Myocyte (in vitro differentiated cells): ENCODE measurements at regions not wholly inside any gene's neighbourhood (a gene's known extent, or its start where the extent isn't known, plus 50 kb on each side); places are given as distances from the start of the nearest gene placed in this dataset.
"Not testable (repeated sequence)": the region's sequence is repeated elsewhere in the genome, so short reads cannot be mapped to it uniquely, and the experiment has no call there.

ENCODE experiments used
- DNase-seq: peaks from one replicate; pipeline ENCODE4 v3.0.0-alpha.2; 2012; ENCODE audit warnings: low read depth

DNA sequence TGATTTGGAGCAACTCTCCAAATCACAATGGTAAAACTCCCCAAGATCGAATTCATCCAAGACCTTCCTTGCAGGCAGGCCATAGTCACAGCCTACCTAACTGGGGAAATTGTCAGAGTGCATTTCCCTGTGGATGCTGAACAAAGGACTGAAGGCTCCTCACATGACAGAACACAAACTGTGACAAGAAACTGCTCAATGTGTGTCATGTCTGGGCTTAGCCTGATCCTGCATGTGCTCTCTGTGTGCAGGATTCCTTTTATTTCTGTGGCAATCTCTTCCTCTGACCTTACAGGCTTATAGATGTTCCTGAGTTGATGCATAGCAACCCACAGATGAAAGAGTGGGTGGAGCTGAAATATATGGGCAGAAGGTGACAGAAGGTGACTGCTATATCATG lies 465.8 kb downstream of the ICE1 start:
- DNase-seq = no peak

DNA sequence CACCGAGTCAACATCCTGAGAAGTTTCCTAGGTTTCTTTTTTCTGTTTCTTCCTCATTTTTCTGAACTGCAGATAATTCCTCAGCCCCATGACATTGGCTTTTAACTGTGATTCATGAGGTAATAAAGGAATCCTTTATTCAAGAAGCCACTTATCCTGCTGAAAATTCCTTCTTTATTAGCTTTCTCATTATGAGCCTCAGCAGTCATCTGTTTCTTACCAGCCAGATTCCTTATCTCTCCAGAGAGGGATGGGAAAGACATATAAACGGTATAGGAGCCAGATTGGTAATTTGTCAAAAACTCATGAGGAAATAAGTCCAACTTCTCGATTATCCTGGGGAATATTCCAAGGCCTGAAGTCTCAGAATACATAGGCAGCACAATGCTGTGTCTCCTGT lies 465.4 kb downstream of the ICE1 start:
- no peak for DNase-seq

DNA sequence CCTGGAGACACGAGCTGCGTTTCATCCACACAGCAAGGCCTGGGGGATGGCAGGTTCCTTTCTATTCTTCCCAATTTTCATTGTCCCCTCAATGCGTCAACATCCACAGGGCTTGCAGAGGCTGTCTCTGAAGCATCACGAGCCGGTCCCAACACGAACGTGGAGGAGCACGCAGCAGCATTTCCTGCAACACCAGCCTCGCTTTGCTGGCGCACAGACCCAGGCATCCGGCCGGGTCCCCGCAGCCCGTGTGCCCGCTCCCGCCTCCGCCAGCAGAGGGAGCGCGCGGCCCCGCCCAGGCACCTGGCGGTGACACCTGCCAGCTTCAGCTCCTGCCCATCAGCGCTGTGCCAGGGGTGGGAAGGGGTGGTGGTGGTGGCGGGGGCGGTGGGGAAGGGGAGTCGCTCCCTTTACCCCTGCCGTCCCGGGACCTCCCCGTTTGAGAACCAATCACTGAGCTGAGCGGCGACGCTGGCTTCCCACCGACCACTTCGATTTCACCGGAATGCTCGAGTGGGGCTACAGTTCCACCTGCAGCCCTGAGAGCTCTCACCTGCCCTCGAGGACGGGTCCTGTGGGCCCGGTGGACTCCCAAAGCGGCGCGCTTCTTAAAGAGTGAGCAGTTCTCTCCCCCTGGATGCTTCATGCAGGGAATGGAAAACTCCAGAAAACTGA lies 464.5 kb downstream of the ICE1 start:
- no peak for DNase-seq

DNA sequence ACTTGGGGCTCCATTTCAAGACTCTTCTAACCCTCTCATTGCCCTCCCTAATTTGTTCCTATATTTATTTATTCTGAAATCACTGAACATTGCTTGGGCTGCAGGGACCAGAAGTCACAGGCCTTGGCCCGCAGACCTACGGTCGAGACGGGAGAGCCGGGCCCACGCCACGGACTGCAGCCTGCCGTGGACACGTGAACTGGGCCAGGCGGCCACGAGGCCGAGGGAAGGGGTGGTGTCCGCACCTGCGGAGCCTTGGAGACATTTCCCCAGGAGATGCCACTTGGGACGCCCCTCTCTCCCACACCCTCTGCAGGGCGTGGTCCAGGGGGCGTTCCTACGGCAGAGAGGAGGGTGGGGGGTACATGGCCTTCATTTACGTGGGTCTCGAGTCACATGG lies 463.9 kb downstream of the ICE1 start:
- DNase-seq = no peak

DNA sequence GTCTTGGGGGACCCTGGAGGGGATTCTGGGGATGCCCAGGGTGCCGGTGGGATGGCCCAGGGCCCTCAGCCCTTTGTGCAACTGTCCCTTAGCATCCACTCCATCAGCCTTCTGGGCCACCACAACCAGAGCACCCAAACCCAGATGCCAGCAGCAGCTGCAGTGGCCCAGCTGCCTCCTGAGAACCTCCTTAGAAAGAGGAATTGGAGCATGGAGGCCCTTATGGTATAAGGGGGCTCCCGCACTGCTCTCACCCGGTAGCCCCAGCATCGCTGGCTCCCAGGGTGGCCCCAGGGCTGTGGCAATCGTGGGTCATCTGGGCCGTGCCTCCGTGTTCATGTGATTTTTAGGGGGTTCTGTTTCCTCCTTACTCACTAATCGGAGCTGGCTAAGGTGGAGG lies 463.3 kb downstream of the ICE1 start:
- DNase-seq = no peak

DNA sequence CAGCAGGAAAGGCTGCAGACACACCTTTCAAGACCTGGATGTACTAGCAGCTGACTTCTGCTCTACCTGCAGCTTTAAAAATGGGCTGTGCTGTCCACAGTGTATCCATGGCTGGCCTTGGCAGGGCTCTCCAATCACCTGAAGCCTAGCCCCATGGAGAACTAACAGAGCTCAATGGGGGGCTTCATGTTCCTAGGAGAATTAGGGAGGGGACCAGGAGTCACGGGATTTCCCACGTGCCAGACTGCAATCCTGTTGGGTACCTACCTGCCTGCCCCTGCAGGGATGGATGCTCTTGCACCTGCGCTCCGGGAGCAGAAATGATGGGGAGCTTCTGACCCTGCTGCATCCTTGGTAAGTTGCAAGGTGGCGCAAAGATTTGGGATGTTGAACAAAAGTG lies 462.1 kb downstream of the ICE1 start:
- no peak for DNase-seq

DNA sequence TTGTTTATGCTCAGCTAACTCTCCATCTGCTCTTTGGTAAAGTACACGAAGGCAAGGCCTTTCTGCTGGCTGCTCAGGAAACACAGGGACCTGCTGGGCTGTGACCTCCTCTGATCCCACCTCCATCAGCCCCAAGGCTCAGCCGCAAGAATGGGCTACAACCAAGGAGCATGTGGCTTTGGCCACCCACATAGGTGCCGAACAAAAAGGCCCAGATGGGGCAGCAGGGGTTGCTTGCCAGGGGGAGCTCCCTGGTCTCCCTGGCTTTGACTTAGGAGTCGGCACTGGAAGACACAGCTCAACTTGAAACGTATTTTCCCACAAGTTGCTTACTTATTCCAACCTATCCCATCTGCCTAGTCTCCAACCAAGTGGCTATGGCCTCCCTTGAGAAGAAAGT lies 461.1 kb downstream of the ICE1 start:
- no peak for DNase-seq

DNA sequence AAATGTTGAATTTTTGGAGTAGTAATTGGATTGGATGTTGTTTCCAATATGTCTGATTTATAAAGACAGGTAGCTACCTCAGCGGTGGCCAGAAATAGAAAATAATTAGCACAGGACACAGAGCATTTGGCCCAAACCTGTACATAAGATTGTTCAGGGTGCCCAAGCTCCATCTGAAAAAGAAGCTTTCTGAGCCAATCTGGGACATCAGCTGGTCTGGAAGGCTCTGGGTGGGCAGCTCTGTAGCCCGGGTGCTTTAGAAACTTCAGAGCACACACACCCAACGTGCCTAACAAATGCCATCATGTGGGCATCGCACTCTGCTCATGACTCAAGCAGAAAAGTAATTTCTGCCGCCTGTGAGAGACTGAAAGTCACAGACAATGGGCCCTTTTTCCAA lies 460.7 kb downstream of the ICE1 start:
- no peak for DNase-seq

DNA sequence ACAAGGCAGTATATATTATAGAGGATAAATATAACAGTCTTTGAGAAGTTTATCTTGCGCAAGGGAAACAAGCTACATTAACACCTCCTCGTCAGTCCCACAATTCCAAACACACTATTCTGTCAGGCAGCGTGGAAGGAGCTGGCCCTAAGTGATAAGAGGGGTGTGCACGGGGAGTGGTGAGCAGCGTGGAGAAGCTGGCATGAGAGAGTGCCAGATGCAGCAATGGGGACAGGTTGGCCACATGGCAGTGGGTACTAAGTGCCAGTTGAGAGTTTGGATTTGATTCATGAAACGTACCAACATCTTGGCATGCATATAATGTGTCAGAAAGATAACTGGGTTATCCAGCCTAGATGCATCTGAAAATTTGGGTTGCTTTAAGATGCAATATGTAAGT lies 460.2 kb downstream of the ICE1 start:
- no peak for DNase-seq

DNA sequence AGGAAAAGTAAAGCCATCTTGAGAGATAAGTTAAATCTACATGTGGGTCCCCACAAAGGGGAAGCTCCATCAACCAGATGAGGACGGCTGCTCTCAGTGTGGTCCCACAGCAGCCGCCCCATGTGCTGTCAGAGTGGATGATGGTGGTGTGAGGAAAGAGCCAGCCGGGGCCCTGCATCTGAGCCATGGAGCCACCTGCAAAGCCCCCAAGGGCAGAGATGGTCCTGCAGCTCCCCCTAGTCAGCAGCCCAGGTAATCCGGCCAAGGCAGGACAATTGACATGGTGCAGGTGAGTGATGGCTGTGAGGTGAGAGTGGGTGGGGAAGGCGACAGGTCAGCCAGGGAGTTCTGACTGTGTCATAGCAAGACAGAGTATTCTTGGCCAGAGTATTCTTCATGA lies 458.8 kb downstream of the ICE1 start:
- DNase-seq = no peak

DNA sequence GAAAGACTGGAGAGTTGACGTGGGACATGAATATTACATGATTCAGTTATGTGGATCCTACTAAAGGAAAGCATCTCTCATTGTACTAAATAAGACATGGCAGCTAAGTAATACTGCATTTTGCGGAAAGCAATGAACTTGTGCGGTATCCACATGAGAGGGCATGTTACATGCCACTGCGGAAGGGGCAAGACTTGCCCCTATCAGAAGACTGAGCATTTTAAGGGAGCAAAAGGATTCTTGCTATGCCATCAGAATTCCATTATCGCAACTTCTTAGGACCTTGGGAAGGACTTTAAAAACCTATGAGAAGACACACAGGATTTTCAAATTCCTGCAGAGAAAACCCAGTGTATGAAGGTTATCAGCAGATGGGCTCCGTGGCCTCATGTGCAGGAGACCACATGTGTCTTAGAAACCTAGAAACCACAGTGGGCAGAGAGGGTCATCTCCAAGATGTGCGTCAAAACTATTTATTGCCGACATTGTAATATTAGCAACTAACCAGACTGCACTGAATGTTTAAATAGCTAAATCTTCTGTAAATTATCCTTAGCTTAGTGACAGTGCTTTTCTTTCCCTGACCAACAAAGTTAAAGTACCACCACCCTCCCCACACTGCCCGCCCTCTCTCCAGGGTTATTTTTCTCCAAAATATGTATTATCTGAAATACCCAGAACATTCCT lies 457.7 kb downstream of the ICE1 start:
- DNase-seq = no peak

DNA sequence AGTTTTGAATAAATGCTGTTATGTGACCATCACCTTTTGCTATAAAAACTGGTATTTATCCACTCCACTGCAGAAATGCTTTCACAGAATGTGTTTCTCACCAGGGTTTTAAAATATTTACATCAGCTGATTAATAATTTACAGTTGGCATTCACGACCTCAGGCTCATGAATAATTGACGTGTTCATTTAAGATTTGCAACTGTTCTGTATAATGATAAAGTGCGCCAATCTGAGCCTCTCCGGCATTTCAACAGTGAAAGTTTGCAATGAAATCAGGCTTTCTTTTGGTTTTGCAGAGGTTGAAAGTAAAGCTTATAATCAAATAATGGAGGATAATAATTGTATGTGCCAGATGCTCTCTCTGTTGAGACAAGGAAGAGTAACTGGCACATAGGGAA lies 434.9 kb downstream of the ICE1 start:
- no peak for DNase-seq

DNA sequence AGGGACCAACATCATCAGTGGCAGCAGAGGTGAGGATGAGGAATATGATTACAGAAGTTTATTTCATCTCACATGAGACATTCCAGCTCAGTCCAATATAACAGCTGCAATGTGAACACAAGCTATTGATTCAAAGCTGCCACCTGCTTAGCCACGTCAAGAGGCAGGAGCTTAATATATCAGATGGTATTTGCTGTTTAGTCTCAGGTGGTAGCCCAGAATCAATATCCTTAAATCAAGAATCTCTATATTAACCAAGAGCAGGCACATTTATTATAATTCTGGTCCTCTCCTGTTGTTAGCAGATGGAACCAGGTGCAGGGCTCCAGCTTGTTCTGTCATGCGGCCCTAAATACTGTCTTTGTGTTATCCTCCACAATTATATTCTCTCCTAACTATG lies 431.6 kb downstream of the ICE1 start:
- no peak for DNase-seq

DNA sequence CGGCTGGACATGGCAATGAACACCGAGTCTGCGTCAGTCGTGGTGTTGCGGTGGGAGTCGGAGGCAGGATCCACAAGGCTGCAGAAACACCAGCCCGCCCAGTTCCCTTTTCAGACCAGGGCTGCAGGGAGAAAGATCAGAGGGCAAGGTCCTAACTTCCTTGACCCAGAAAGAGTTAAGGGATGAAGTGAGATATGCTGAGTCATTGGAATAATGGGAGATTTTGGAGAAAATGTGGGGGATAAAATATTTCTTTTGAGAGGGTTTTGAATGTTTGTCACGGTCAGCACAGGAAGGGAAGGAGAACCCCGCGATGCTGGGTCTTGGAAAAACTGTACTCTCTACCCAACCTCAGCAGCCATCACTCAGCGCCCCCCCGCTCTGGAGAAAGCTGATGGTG lies 416.0 kb downstream of the ICE1 start:
- no peak for DNase-seq

DNA sequence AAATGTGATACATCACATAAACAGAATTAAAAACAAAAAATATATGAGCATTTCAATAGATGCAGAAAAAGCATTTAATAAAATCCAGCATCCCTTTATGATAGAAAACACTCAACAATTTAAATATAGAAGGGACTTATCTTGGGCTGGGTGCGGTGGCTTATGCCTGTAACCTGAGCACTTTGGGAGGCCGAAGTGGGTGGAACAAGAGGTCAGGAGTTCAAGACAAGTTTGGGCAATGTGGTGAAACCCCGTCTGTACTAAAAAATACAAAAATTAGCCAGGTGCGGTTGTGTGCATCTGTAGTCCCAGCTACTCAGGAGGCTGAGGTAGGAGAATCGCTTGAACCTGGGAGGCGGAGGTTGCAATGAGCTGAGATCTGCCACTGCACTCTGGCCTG lies 409.1 kb downstream of the ICE1 start:
- not testable (repeated sequence) for DNase-seq

DNA sequence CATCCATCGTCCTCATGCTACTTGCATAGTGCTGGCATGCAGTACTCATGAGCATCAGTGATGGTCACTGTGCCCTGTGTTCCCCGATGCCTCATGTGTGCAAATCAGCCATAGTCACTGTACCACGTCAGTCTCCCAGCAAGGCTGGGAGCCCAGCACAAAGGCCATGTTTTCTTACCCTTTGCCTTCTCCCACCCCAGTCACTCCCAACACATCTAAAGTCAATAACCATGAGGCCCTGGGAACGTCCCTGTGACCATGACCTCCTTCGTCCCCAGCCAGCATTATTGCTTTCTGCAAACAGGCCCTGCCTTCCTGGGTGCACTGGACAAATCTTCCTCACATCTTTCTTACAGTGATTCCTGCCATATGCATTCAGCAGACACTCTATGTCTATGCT lies 406.1 kb downstream of the ICE1 start:
- no peak for DNase-seq

DNA sequence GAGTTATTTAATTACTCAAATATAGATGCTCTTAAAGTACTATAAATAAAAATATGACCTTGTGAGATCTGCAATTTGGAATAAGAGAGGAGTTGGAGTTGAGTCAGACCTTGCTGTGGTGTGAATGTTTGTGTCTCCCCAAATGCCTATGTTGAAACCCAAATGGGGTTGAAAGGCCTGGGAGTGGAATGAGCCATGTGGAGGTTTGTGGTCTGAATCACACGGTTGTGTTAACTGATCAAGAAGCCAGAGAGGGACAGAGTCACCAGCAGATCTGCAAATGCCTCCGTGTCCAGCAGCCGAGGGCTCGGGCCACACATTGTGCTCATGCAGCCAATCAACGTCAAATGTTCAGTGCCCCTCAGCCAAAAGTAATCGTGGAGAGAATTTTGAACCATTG lies 404.4 kb downstream of the ICE1 start:
- DNase-seq = peak; percentile 13

DNA sequence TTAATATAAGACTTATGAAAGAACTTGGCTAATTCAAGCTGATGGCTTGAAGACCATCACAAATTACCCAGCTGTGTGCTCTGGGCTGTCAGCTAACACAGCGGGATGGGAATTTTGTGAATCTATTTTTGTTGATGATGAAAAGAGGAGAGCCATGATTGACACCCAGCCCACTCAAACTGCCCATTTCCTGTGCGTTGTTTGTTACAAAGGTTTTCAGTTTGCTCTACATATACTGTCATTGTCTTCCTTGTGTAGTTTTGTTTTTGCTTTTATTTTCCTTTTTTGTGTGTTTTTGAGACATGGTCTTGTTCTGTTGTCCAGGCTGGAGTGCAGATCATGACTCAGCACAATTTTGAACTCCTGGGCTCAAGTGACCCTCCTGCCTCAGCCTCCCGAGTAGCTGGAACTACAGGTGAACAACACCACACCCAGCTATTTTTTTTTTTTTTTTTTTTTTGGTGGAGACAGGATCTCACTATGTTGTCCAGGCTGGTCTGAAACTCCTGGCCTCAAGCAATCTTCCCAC lies 400.3 kb downstream of the ICE1 start:
- DNase-seq = no peak

DNA sequence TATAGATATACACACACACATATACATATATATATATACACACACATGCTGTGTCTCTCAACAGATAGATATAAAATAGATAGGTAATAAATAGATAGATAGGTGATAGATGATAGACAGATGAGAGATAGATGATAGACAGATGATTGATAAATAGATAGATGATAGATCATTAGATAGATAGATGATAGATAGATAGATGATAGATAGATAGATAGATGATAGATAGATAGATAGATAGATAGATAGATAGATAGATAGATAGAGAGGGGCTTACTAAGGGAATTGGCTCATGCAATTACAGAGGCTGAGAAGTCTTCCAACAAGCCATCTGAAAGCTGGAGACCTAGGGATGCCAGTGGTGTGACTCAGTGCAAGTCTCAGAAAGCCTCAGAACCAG lies 394.5 kb downstream of the ICE1 start:
- no peak for DNase-seq

DNA sequence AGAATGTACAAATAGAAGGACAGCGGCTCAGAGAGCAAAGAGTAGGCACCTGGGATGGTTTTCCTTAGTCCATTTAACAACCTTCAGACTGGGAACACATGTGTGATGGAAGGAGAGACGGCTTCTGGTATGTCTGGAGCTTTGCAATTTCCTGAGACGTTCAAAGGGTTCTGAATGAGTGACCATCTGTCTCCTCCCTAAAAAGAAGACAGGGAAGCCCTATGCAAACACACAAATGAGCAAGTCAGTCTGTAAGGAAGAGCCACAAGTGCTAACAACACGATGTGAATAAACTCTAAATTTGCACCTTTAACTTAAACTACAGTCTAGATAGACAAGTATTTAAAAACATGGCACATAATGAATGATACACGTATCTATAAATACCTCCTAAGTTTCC lies 391.0 kb downstream of the ICE1 start:
- DNase-seq = no peak

DNA sequence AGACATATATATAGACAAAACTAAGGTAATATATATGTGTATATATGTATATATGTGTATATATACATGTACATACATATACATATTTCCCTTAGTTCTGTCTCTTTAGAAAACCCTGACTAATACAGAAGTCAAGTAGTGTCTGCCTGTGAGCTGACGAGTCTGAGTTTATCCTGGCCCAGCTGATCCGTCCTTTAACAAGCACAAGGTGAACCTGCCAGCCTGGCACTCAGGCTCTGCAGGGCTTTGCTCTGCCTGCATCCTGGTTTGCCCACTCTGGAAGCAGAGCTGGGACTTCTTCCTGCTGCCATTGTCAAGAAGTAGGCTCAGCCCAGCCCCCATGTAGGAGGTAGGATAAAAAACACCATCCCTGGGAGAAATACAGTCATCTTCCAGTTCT lies 388.0 kb downstream of the ICE1 start:
- no peak for DNase-seq

DNA sequence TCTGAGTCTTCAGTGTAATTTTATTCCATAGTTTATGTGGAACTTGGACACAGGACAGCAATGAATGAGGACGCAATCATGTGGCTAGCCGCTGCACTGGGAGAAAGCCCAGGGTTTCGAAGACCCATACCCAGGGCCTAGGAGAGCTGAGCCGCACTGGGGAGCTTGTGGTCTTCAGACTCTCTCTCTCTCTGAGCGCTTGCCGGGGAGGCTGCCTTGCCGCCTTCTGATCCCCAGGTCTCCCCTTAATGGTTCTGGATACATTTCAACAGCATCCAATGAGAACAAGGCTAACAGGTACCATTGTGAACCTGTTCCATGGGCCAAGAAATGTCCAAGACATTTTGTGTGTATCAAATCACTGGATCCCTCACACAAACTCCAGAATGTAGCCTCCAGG lies 383.4 kb downstream of the ICE1 start:
- no peak for DNase-seq
